ENCODE measurements at regions not wholly inside any gene's neighbourhood (a gene's known extent, or its start where the extent isn't known, plus 50 kb on each side); places are given as distances from the start of the nearest gene placed in this dataset.
"Not testable (repeated sequence)": the region's sequence is repeated elsewhere in the genome, so short reads cannot be mapped to it uniquely, and the experiment has no call there.

DNA sequence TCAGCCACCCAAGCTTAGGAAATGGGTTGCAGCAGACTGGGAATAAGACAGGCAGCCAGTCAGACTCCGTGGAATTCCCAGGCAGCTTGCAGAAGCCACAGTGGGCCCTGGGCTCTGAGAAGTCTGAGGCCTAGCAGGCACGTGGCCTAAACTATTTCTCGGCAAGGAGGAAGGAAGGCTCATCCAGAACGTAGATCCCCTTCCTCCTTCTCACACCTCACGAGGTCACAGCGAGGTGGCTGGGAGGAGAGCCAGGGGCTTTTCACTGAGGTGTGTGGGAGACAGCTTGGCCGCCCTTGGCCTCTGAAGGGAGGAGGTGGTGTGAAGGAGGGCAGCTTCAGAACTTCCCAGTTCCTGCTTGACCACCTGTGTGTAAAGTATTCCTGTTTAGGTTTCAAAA is 77.2 kb upstream of the CCZ1B start:
- DNase-seq; H3K9me2 ChIP-seq (replicated peaks; ENCODE audit: insufficient read depth, low read length); H3K4me2 ChIP-seq (ENCODE audit: low read depth, low read length); H3K4me1 ChIP-seq (ENCODE audit: low read length); H3F3A ChIP-seq (ENCODE audit: insufficient read depth, low read length); H3K9me3 ChIP-seq (replicated peaks; ENCODE audit: insufficient read depth, low read length); H3K79me2 ChIP-seq (ENCODE audit: low read length); H3K9ac ChIP-seq (ENCODE audit: low read length); H3K27ac ChIP-seq (ENCODE audit: low read length); H3K4me3 ChIP-seq (ENCODE audit: low read length); H3K36me3 ChIP-seq (replicated peaks; ENCODE audit: insufficient read depth, low read length); H3K27me3 ChIP-seq (replicated peaks; ENCODE audit: insufficient read depth, low read length); H4K20me1 ChIP-seq (ENCODE audit: insufficient read depth, low read length); H2AFZ ChIP-seq (ENCODE audit: low read length): not testable (repeated sequence)

DNA sequence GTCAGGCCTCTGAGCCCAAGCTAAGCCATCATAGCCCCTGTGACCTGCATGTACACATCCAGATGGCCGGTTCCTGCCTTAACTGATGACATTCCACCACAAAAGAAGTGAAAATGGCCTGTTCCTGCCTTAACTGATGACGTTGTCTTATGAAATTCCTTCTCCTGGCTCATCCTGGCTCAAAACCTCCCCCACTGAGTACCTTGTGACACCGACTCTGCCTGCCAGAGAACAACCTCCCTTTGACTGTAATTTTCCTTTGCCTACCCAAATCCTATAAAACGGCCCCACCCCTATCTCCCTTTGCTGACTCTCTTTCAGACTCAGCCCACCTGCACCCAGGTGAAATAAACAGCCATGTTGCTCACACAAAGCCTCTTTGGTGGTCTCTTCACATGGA is 77.7 kb upstream of the CCZ1B start:
- H3K79me2 ChIP-seq (ENCODE audit: low read length); H3K36me3 ChIP-seq (replicated peaks; ENCODE audit: insufficient read depth, low read length); H3K9me2 ChIP-seq (replicated peaks; ENCODE audit: insufficient read depth, low read length); H3K27ac ChIP-seq (ENCODE audit: low read length); H2AFZ ChIP-seq (ENCODE audit: low read length); H3F3A ChIP-seq (ENCODE audit: insufficient read depth, low read length); H3K4me1 ChIP-seq (ENCODE audit: low read length); H3K9me3 ChIP-seq (replicated peaks; ENCODE audit: insufficient read depth, low read length); H4K20me1 ChIP-seq (ENCODE audit: insufficient read depth, low read length); H3K27me3 ChIP-seq (replicated peaks; ENCODE audit: insufficient read depth, low read length); H3K9ac ChIP-seq (ENCODE audit: low read length); DNase-seq; H3K4me3 ChIP-seq (ENCODE audit: low read length); H3K4me2 ChIP-seq (ENCODE audit: low read depth, low read length): not testable (repeated sequence)

DNA sequence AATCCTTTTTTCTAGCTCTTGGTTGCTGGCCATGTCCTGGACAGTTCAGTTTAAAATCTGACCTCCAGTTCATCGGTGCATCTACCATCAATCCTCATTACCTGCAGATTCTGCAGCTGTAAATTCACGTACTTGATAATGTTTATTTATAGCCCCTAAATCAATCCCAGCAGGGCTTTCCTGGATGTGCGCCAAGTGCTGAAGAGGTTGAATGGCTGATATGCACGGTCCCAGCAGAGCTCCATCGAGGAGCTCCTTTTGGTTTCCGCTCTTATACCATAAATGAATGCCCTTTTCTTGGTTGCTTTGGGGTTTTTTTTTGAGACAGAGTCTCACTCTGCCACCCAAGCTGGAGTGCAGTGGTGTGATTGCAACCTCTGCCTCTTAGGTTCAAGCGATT is 91.2 kb upstream of the CCZ1B start:
- Histone ChIP-seq H3F3A (ENCODE audit: insufficient read depth, low read length) (no peaks in the 10 kb centered on the region), H3K79me2 (ENCODE audit: low read length) (no peaks in the 10 kb centered on the region), H3K9me2 (replicated peaks; ENCODE audit: insufficient read depth, low read length) (no peaks in the 10 kb centered on the region), H2AFZ (ENCODE audit: low read length) (no peak overlapping the region), H3K4me3 (ENCODE audit: low read length) (no peak overlapping the region), H3K27me3 (replicated peaks; ENCODE audit: insufficient read depth, low read length) (no peaks in the 10 kb centered on the region), H3K4me2 (ENCODE audit: low read depth, low read length) (no peak overlapping the region), H3K9ac (ENCODE audit: low read length) (no peak overlapping the region), H3K27ac (ENCODE audit: low read length) (no peak overlapping the region), H4K20me1 (ENCODE audit: insufficient read depth, low read length) (no peaks in the 10 kb centered on the region), H3K36me3 (replicated peaks; ENCODE audit: insufficient read depth, low read length) (no peaks in the 10 kb centered on the region), H3K9me3 (replicated peaks; ENCODE audit: insufficient read depth, low read length) (no peaks in the 10 kb centered on the region), H3K4me1 (ENCODE audit: low read length) (no peaks in the 10 kb centered on the region)
- TF ChIP-seq EZH2phosphoT487 (IDR thresholded peaks at IDR 0.05; ENCODE audit: low read length): no peak
- DNase-seq: no peak

DNA sequence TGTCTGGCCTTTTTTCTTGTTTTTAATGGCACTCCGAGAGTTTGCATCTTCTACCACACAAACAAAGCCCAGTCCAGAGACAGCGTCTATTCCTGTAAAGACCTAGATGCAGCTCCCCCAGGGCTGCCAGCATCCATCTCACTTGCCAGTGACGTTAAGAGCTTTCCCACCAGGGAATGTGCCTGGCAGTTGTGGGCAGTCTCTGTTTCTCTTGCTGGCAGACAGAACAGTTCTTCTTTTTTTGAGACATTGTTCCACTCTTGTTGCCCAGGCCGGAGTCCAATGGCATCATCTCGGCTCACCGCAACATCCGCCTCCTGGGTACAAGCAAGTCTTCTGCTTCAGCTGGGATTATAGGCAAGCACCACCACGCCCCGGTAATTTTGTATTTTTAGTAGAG is 93.1 kb upstream of the CCZ1B start:
- H3K27ac ChIP-seq (ENCODE audit: low read length); H2AFZ ChIP-seq (ENCODE audit: low read length); H3K4me3 ChIP-seq (ENCODE audit: low read length); H3K4me2 ChIP-seq (ENCODE audit: low read depth, low read length); H4K20me1 ChIP-seq (ENCODE audit: insufficient read depth, low read length); DNase-seq; H3K9me3 ChIP-seq (replicated peaks; ENCODE audit: insufficient read depth, low read length); H3K9me2 ChIP-seq (replicated peaks; ENCODE audit: insufficient read depth, low read length); H3F3A ChIP-seq (ENCODE audit: insufficient read depth, low read length); H3K79me2 ChIP-seq (ENCODE audit: low read length); H3K4me1 ChIP-seq (ENCODE audit: low read length); H3K36me3 ChIP-seq (replicated peaks; ENCODE audit: insufficient read depth, low read length); H3K9ac ChIP-seq (ENCODE audit: low read length); H3K27me3 ChIP-seq (replicated peaks; ENCODE audit: insufficient read depth, low read length): not testable (repeated sequence)

DNA sequence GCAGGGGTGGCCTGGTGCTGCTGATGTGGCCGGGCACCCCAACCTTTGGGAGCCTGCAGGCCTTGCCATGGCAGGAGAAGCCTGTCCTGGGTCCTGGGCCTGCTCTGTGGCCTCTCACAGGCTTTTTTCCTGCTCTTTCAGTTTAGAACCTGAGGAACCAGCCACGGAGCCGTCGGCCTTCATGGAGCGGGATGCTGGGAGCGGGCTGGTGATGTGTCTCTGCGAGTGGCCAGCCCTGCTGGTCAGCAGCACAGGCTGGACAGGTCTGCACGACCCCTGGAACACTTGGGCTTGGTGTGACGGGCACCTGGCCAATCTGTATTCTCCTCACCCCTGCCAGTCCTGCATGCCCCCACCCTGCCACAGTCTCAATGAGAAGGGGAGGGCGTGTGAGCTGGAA is 98.4 kb upstream of the CCZ1B start:
- not testable (repeated sequence) for H2AFZ ChIP-seq (ENCODE audit: low read length); H3K36me3 ChIP-seq (replicated peaks; ENCODE audit: insufficient read depth, low read length); DNase-seq; H3K4me3 ChIP-seq (ENCODE audit: low read length); H3F3A ChIP-seq (ENCODE audit: insufficient read depth, low read length); H4K20me1 ChIP-seq (ENCODE audit: insufficient read depth, low read length); H3K9me3 ChIP-seq (replicated peaks; ENCODE audit: insufficient read depth, low read length); H3K4me2 ChIP-seq (ENCODE audit: low read depth, low read length); H3K79me2 ChIP-seq (ENCODE audit: low read length); H3K4me1 ChIP-seq (ENCODE audit: low read length); H3K27me3 ChIP-seq (replicated peaks; ENCODE audit: insufficient read depth, low read length); H3K9ac ChIP-seq (ENCODE audit: low read length); H3K9me2 ChIP-seq (replicated peaks; ENCODE audit: insufficient read depth, low read length); H3K27ac ChIP-seq (ENCODE audit: low read length)

DNA sequence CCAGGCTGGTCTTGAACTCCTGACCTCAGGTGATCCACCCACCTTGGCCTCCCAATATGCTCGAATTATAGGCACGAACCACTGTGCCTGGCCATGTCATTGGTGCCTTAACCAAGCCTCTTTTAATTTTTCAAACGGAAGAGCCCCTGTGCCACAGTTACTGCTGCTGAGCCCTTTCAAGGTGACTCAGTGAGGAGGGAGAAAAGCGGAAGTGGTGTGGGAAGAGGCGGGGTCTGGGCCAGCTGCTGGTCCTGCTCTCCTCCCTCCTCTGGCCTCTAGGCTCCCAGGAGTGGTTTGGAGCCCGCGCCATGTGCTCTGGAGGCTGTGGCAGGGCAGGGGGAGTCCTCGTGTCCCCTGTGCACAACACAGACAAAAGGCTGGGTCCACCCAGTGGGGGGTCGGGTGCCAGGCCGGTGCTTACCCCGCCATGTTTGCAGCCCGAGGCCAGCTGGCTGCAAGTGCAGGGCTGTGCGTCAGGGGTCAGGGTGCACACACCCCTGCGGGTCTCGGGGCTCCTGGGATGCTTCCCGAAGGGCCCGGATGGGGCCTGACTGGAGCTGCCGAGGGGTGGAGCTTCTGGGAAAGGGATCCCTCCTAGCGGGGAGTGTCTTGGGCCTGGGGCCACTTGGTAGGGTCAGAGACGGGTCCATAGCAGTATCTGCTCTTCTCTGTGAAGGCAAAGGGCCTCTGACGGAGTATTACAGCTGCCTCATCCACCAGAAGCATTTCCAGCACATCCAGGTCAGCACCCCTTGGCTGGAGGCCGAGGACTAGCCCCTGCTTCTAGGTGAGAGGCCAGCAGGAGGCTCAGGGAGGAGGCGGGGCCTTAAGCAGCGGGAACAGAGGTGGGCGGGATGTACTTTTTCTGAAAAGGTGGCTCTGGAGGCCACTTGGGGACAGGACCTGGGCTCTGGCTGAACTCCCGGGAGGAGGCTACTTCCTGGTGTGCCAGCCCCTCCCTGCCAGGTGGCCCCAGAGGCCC is 100.4 kb upstream of the CCZ1B start:
- not testable (repeated sequence) for H2AFZ ChIP-seq (ENCODE audit: low read length); H3K27me3 ChIP-seq (replicated peaks; ENCODE audit: insufficient read depth, low read length); H3F3A ChIP-seq (ENCODE audit: insufficient read depth, low read length); H3K9me3 ChIP-seq (replicated peaks; ENCODE audit: insufficient read depth, low read length); H3K4me3 ChIP-seq (ENCODE audit: low read length); H3K79me2 ChIP-seq (ENCODE audit: low read length); H4K20me1 ChIP-seq (ENCODE audit: insufficient read depth, low read length); H3K36me3 ChIP-seq (replicated peaks; ENCODE audit: insufficient read depth, low read length); H3K9ac ChIP-seq (ENCODE audit: low read length); H3K4me1 ChIP-seq (ENCODE audit: low read length); H3K4me2 ChIP-seq (ENCODE audit: low read depth, low read length); DNase-seq; H3K27ac ChIP-seq (ENCODE audit: low read length); H3K9me2 ChIP-seq (replicated peaks; ENCODE audit: insufficient read depth, low read length)

DNA sequence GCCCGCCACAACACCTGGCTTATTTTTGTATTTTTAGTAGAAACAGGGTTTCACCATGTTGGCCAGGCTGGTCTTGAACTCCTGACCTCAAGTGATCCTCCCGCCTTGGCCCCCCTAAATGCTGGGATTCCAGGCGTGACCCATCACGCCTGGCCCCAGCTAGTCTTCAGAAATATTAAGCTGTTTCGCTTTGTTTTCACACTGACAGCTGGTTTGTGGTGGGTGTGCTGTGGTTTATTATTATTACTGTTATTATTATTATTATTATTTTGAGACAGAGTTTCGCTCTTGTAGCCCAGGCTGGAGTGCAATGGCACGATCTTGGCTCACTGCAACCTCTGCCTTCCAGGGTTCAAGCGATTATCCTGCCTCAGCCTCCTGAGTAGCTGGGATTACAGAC is 101.6 kb upstream of the CCZ1B start:
- not testable (repeated sequence) for H3K4me2 ChIP-seq (ENCODE audit: low read depth, low read length)

DNA sequence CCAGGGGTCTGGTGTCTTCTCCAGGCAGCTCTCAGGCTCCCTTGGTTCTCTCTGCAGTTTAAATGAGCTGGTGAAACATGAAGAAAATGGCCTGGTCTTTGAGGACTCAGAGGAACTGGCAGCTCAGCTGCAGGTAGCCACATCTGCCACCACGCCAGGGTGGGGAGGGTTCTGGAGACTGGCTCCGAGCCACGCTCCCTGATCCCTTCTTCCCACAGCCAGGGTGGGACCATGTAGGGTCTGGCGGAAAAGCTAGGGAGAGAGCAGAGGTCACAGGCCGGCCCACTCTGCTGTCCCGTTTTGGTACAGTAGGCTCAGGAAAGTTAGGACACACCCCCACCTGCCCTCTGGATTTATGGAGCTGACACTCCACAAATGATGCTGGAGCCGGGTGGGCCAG is 103.5 kb upstream of the CCZ1B start:
- not testable (repeated sequence) for H3K4me2 ChIP-seq (ENCODE audit: low read depth, low read length)

More for the DNA sequence above, 101.6 kb upstream of the CCZ1B start:
- not testable (repeated sequence) for H3K27ac ChIP-seq (ENCODE audit: low read length); H2AFZ ChIP-seq (ENCODE audit: low read length); H3K9me2 ChIP-seq (replicated peaks; ENCODE audit: insufficient read depth, low read length); H3K36me3 ChIP-seq (replicated peaks; ENCODE audit: insufficient read depth, low read length); DNase-seq; H3K27me3 ChIP-seq (replicated peaks; ENCODE audit: insufficient read depth, low read length); H3K9me3 ChIP-seq (replicated peaks; ENCODE audit: insufficient read depth, low read length); H3K4me1 ChIP-seq (ENCODE audit: low read length); H3K9ac ChIP-seq (ENCODE audit: low read length); H3F3A ChIP-seq (ENCODE audit: insufficient read depth, low read length); H4K20me1 ChIP-seq (ENCODE audit: insufficient read depth, low read length); H3K4me3 ChIP-seq (ENCODE audit: low read length); H3K79me2 ChIP-seq (ENCODE audit: low read length)

More for the DNA sequence above, 103.5 kb upstream of the CCZ1B start:
- not testable (repeated sequence) for H3K79me2 ChIP-seq (ENCODE audit: low read length); H3K9me3 ChIP-seq (replicated peaks; ENCODE audit: insufficient read depth, low read length); H4K20me1 ChIP-seq (ENCODE audit: insufficient read depth, low read length); H3K4me1 ChIP-seq (ENCODE audit: low read length); H3F3A ChIP-seq (ENCODE audit: insufficient read depth, low read length); H3K27ac ChIP-seq (ENCODE audit: low read length); H3K9ac ChIP-seq (ENCODE audit: low read length); H3K27me3 ChIP-seq (replicated peaks; ENCODE audit: insufficient read depth, low read length); H3K36me3 ChIP-seq (replicated peaks; ENCODE audit: insufficient read depth, low read length); DNase-seq; H3K4me3 ChIP-seq (ENCODE audit: low read length); H2AFZ ChIP-seq (ENCODE audit: low read length); H3K9me2 ChIP-seq (replicated peaks; ENCODE audit: insufficient read depth, low read length)
